IMR-90 (cell line): ENCODE measurements at regions not wholly inside any gene's neighbourhood (a gene's known extent, or its start where the extent isn't known, plus 50 kb on each side); places are given as distances from the start of the nearest gene placed in this dataset.

Experiments
- CTCF ChIP-seq: conservative IDR thresholded peaks from 2 replicates; pipeline ENCODE4 v1.5.1; 2012; ENCODE audit warnings: mild to moderate bottlenecking, low read depth, low read length, improper control_type of control experiment
- ELK1 ChIP-seq: fragments of 150-350 bp; IDR thresholded peaks from 2 replicates; pipeline ENCODE4 v1.6.1; 2016; ENCODE audit warnings: low read depth, mild to moderate bottlenecking, low read length, moderate library complexity, borderline replicate concordance

GRCh38 chr3:178117641-178118040 lies 418.6 kb upstream of the KCNMB2 start:
- TF ChIP-seq CTCF (no peak), ELK1 (no peak)
